SK-N-SH treated with all-trans-retinoic acid at 6 μM for 48 hours (cell line): ENCODE measurements at regions not wholly inside any gene's neighbourhood (a gene's known extent, or its start where the extent isn't known, plus 50 kb on each side); places are given as distances from the start of the nearest gene placed in this dataset.

Experiments
- BACH2 ChIP-seq: fragments of 250-450 bp; sonication (Bioruptor Pico); IDR thresholded peaks from 2 replicates; pipeline ENCODE4 v1.9.0; 2021; ENCODE audit warnings: mild to moderate bottlenecking, borderline replicate concordance
- CREB5 ChIP-seq: fragments of 250-450 bp; sonication (Bioruptor Pico); IDR thresholded peaks from 2 replicates; pipeline ENCODE4 v1.5.1; 2020; ENCODE audit warnings: low read depth, mild to moderate bottlenecking, moderate library complexity
- ESRRG ChIP-seq: fragments of 250-450 bp; sonication (Bioruptor Pico); IDR thresholded peaks from 2 replicates; pipeline ENCODE4 v1.6.1; 2021; ENCODE audit warnings: mild to moderate bottlenecking
- PATZ1 ChIP-seq: fragments of 250-450 bp; sonication (Bioruptor Pico); IDR thresholded peaks from 2 replicates; pipeline ENCODE4 v1.8.0; 2020; ENCODE audit warnings: mild to moderate bottlenecking, moderate library complexity, borderline replicate concordance
- TCF4 ChIP-seq: fragments of 250-450 bp; sonication (Bioruptor Pico); IDR thresholded peaks from 2 replicates; pipeline ENCODE4 v1.8.0; 2021; ENCODE audit warnings: mild to moderate bottlenecking, moderate library complexity, borderline replicate concordance
- TOX ChIP-seq: fragments of 250-450 bp; sonication (Bioruptor Pico); IDR thresholded peaks from 2 replicates; pipeline ENCODE4 v1.8.0; 2021; ENCODE audit warnings: mild to moderate bottlenecking, moderate library complexity, borderline replicate concordance
- ZNF8 ChIP-seq: fragments of 450-650 bp; formaldehyde crosslinking; IDR thresholded peaks from 2 replicates; pipeline ENCODE4 v1.5.0; 2020; ENCODE audit warnings: mild to moderate bottlenecking, moderate library complexity

- no peak for TF ChIP-seq ZNF8 (CRISPR knock-in tag)
- TF ChIP-seq TOX (CRISPR knock-in tag), result no peak
- TF ChIP-seq TCF4, result no peak
- no peak for TF ChIP-seq PATZ1 (CRISPR knock-in tag)
- no peak for TF ChIP-seq CREB5 (CRISPR knock-in tag)
- TF ChIP-seq ESRRG, result no peak
- no peak for TF ChIP-seq BACH2
These were observed 2082.1 kb upstream of the RAG2 start for GRCh38 chr11:38680166-38680565.
